GM19455 (cell line): ENCODE measurements at regions not wholly inside any gene's neighbourhood (a gene's known extent, or its start where the extent isn't known, plus 50 kb on each side); places are given as distances from the start of the nearest gene placed in this dataset.

ENCODE experiments used
- ATAC-seq: cut with Tn5 transposase; IDR thresholded peaks from one replicate; pipeline ENCODE4 v1.9.1; 2021; ENCODE audit not compliant: unreplicated experiment

- no peak for ATAC-seq
Measured at GRCh38 chr9:79286992-79287707, 284.6 kb upstream of the TLE4 start.

- ATAC-seq, result no peak
Measured at GRCh38 chr9:79287708-79288290, 284.0 kb upstream of the TLE4 start.

- ATAC-seq, result no peak
Measured at GRCh38 chr9:79289856-79290255, 281.9 kb upstream of the TLE4 start.

- ATAC-seq, result no peak
Measured at GRCh38 chr9:79292731-79293280, 279.0 kb upstream of the TLE4 start.

GRCh38 chr9:79300068-79300467 is 271.7 kb upstream of the TLE4 start:
- no peak for ATAC-seq

GRCh38 chr9:79301085-79301484 is 270.7 kb upstream of the TLE4 start:
- ATAC-seq, result no peak

GRCh38 chr9:79301551-79302391 is 270.0 kb upstream of the TLE4 start:
- no peak for ATAC-seq

GRCh38 chr9:79302569-79302968 is 269.2 kb upstream of the TLE4 start:
- ATAC-seq, result no peak

GRCh38 chr9:79308012-79308411 is 263.8 kb upstream of the TLE4 start:
- ATAC-seq, result no peak

- no peak for ATAC-seq
Measured at GRCh38 chr9:79312686-79313421, 258.9 kb upstream of the TLE4 start.

GRCh38 chr9:79325501-79325900 is 246.3 kb upstream of the TLE4 start:
- ATAC-seq, result no peak

- ATAC-seq, result no peak
Measured at GRCh38 chr9:79329861-79330260, 241.9 kb upstream of the TLE4 start.

- no peak for ATAC-seq
Measured at GRCh38 chr9:79334001-79334400, 237.8 kb upstream of the TLE4 start.

- ATAC-seq, result no peak
Measured at GRCh38 chr9:79334711-79335110, 237.1 kb upstream of the TLE4 start.

- ATAC-seq, result no peak
Measured at GRCh38 chr9:79335987-79336386, 235.8 kb upstream of the TLE4 start.

GRCh38 chr9:79341561-79341960 is 230.2 kb upstream of the TLE4 start:
- ATAC-seq, result no peak

- ATAC-seq, result no peak
Measured at GRCh38 chr9:79346350-79347020, 225.3 kb upstream of the TLE4 start.

- ATAC-seq, result no peak
Measured at GRCh38 chr9:79352322-79352721, 219.4 kb upstream of the TLE4 start.

GRCh38 chr9:79353856-79354520 is 217.8 kb upstream of the TLE4 start:
- no peak for ATAC-seq

GRCh38 chr9:79357194-79357593 is 214.6 kb upstream of the TLE4 start:
- ATAC-seq, result no peak
